SKM-1 treated with dmso at 0.1 percent for 144 hours (cell line): ENCODE measurements at regions not wholly inside any gene's neighbourhood (a gene's known extent, or its start where the extent isn't known, plus 50 kb on each side); places are given as distances from the start of the nearest gene placed in this dataset.
A peak's percentile ranks its signal among the peaks of the same experiment; 100 is the strongest.

Source experiments
- DNase-seq: peaks from one replicate; lab custom pipeline; 2025; ENCODE audit not compliant: unreplicated experiment; lab: John Stamatoyannopoulos, UW

- no peak for DNase-seq
These were observed 357.3 kb upstream of the ADAMTS9 start for GRCh38 chr3:65045138-65045537.

DNA sequence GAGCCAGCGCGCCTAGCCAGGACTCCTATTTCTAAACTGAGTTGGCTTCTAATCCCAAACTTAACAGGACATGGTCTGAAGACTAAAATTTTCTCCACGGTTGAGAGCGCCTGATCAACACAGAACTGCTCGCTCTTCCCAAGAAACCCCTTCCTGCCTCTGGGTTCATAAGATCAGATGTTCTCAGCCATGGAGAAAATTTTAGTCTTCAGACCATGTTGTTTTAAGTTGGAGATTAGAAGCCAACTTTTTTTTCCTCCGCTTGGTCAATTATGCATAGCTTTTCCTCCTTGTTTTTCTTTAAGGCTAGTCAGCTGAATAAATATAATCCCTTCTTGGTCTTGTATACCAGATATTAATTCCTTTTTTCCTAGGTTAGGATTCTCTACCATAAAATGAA is 356.6 kb upstream of the ADAMTS9 start:
- no peak for DNase-seq

DNA sequence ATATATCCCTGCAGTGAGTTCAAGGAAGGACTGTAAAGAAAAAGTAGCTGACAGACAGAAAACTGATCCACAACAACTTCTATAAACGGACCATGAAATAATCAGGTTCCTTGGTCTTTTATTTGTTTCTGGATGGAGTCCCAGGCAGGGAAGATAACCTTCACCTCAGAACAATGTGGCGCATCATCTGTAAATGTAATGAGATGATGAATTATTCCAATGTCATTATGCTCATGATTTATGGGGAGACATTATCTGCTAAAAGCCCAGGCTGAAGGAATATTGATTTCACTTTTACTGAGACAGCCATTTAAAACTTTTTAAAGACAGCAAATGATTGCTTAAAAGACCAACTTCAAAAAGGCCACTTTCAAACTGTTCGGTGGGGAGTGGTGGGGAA is 354.9 kb upstream of the ADAMTS9 start:
- no peak for DNase-seq

- no peak for DNase-seq
These were observed 352.0 kb upstream of the ADAMTS9 start for GRCh38 chr3:65039754-65040210.

- no peak for DNase-seq
These were observed 350.1 kb upstream of the ADAMTS9 start for GRCh38 chr3:65037861-65038260.

DNA sequence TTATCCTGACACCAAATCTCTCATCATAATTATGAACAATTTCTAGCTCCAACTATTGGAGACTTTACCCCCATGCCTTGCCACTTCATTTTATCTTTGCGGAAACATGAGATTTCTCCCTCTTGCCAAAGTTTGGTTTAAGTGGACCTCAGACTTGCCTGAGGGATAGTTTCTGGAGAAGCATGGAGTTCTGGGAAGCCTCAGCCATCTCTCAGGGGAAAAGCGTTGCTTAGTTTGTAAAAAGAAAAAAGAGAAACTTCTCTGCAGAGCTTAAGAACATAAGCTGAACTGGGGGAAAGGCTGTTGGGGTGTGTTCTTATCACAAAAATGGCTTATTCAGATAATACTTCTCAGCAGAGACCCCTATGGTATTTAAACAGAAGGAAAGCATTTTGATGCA is 347.4 kb upstream of the ADAMTS9 start:
- DNase-seq, result no peak

DNA sequence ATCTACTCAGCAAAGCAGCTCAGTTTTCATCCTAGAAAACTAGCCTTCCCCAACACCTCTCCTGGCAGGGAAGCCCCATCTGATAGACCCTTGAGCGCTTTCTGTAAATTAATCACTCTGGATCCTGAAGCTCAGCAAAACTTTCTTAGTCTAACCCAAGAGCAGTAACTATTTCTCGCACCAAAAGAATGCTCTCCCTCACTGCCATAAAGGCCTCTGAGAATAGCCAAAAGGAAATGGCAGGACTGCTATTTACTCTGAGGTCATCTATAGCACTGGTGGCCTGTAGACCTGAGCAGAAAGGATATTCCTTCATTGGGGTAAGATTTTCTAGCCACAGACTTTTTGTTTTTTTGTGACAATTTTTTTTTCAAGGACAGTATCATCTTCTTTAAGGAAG is 345.8 kb upstream of the ADAMTS9 start:
- DNase-seq, result no peak

- peak; percentile 24 for DNase-seq
These were observed 343.2 kb upstream of the ADAMTS9 start for GRCh38 chr3:65030847-65031463.

- DNase-seq, result no peak
These were observed 342.3 kb upstream of the ADAMTS9 start for GRCh38 chr3:65030014-65030627.

DNA sequence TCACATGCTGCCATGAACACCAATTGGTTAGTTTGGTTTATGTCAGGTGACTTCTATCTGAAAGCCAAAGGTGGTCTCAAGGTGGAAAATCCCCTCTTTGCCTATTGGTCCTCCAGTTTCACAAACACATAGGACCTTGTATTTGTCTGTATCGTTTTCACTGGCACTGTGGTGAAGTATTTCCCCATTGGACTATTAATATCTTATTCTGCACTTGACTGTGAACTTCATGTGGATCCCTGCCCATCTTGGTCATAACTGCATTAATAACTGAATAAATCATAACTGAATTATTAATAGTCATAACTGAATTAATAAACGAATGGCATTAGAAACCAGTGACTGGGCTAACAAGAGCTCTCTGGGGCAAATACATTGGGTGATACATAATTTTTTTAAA is 341.3 kb upstream of the ADAMTS9 start:
- DNase-seq, result no peak

- DNase-seq, result no peak
These were observed 340.2 kb upstream of the ADAMTS9 start for GRCh38 chr3:65028024-65028423.

- DNase-seq, result no peak
These were observed 339.5 kb upstream of the ADAMTS9 start for GRCh38 chr3:65027335-65027734.

GRCh38 chr3:65026151-65026550 is 338.4 kb upstream of the ADAMTS9 start:
- no peak for DNase-seq

DNA sequence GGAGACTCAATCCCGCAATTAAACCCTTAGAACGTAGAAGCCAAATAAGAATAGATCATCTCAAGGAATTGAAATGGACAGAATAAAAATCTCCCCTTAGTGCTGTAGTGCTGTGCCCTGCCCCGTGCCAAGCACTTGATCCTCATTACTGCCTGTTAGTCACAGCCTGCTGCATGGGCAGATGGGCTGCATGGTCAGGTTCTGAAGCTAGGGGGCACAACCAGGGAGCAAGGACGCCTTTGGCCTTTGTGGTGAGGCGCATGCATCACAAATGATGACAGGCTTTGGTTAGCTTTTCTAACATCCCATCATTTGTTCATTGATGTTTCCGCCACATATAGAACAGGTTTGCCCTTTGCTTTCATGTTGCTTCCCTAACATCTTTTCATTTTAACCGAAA is 336.3 kb upstream of the ADAMTS9 start:
- no peak for DNase-seq

DNA sequence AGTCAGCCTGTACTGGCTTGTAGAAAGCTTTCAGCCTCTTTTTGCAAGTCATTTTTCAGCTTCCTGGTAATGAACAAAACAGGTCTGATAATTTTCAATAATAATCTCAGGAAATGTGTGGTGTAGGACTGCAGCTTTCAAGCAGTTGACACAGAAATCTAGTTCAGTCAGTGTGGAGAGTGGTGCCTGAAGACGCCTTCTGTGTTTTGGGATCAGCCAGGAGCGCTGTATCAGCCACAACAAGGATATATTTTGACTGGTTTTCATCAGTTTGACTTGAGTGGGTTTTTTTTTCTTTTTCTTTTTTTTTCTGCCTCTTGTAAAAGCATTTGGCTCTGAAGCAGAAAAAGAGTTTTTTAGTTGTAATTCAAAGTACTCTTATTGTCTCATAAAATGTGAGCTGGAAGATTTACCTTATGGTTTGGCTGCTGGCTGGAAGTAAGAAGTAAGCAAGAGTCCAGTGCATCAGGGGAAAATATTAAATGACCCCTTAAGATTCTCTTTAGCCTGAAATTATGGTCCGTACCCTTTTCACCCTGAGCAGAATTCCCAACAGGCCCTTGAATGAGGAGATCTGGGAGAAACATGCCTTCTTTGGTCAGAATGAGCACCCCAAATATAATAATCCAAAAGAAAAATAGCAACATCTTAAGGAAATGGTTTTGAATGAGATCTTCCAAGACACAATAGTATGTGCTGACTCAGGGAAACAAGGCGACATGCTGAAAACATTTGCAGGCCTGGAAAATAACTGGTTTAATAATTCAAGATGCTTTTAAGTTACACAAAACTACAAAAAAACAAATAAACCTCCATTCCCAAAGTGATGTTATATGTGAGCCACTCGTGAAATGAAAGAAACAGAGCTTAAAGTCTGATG is 332.7 kb upstream of the ADAMTS9 start:
- DNase-seq, result no peak

- no peak for DNase-seq
These were observed 331.7 kb upstream of the ADAMTS9 start for GRCh38 chr3:65019443-65020055.

DNA sequence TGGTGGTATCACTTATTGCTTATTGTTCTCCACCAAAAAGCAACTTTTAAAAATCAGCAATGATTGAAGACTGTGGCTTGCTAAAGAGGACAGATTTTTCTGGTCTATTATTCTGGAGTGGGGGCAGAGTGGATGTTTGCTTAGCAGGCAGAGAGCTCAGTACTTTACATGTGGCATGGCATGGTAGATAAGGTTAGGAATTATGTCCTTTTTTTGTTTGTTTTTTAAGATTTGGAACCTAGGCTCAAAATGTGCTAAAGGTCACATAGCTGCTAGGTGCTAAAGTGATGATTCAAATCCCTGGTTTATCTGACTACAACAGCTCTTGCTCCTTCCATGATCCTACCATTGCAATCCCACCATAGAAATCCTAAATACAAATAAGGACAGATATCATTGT is 331.0 kb upstream of the ADAMTS9 start:
- DNase-seq, result no peak

- no peak for DNase-seq
These were observed 329.6 kb upstream of the ADAMTS9 start for GRCh38 chr3:65017359-65017758.

DNA sequence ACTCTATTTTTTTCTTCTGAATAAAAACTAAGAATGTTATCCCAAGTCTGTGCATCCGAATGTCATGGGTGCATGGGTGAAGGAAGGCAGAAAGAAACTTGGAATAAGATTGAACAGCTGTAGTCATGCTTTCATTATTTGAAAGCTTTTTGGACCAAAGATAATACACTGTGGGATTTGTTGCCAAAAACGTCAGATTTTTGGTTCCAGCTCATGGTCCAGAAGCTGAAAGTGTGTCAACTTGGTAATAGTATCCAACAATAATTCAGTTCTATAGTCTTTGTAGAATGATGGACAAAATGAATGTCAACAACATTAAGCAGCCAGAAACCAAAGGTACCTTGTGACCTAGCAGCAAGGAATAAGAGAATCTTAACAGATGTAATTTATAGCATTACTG is 327.9 kb upstream of the ADAMTS9 start:
- no peak for DNase-seq

DNA sequence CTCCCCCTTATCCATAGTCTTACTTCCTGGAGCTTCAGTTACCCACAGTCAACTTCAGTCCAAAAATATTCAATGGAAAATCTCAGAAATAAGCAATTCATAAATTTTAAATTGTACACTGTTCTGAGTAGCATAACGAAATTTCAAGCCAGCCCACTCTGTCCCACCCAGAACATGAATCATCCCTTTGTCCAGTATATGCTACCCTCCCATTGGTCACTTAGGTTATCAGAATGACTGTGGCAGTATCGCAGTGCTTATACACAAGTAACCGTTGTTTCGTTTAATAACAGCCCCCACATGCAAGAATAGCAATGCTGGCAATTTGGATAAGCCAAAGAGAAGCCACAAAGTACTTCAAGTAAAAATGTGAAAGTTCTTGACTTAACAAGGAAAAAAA is 325.3 kb upstream of the ADAMTS9 start:
- no peak for DNase-seq

- DNase-seq, result no peak
These were observed 318.5 kb upstream of the ADAMTS9 start for GRCh38 chr3:65006300-65006739.

DNA sequence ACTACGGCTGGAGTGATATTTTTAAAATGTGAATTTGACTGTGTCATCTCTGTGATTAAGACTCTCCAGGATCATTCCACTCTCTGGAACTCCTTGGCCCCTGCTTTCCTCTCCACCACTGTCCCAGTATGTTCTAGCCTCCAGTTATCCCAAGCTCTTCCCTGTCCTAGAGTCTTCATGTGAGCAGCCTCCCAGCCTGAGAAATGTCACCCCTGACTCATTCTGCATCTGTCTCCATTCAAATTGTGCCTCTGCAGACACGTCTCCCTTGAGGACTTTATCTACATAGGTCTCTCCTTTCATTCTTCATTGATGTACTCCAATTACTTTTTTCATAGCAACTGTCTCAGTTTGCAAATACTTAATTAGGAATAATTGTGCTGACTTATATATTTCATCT is 317.7 kb upstream of the ADAMTS9 start:
- DNase-seq, result no peak
